HEK293 (cell line): ENCODE measurements at regions not wholly inside any gene's neighbourhood (a gene's known extent, or its start where the extent isn't known, plus 50 kb on each side); places are given as distances from the start of the nearest gene placed in this dataset.

Source experiments
- ATF2 ChIP-seq: fragments of 450-650 bp; formaldehyde crosslinking; IDR thresholded peaks from 2 replicates; pipeline ENCODE4 v1.5.1; 2016; ENCODE audit warnings: missing biosample characterization, missing genetic modification characterization, low read depth
- KLF7 ChIP-seq: fragments of 450-650 bp; formaldehyde crosslinking; IDR thresholded peaks from 2 replicates; pipeline ENCODE4 v1.5.1; 2016; ENCODE audit warnings: missing biosample characterization, missing genetic modification characterization, borderline replicate concordance
- MYNN ChIP-seq: fragments of 450-650 bp; formaldehyde crosslinking; IDR thresholded peaks from 2 replicates; pipeline ENCODE4 v1.5.1; 2016; ENCODE audit warnings: missing biosample characterization, missing genetic modification characterization, borderline replicate concordance
- RBAK ChIP-seq: fragments of 450-650 bp; formaldehyde crosslinking; IDR thresholded peaks from 2 replicates; pipeline ENCODE4 v1.5.1; 2016; ENCODE audit warnings: missing biosample characterization, missing genetic modification characterization
- REST ChIP-seq: fragments of 450-650 bp; formaldehyde crosslinking; IDR thresholded peaks from 2 replicates; pipeline ENCODE4 v1.5.1; 2016; ENCODE audit warnings: missing biosample characterization, missing genetic modification characterization
- TSHZ1 ChIP-seq: fragments of 450-650 bp; formaldehyde crosslinking; IDR thresholded peaks from 2 replicates; pipeline ENCODE4 v1.5.1; 2016; ENCODE audit warnings: missing biosample characterization, missing genetic modification characterization, borderline replicate concordance
- YY1 ChIP-seq: fragments of 450-650 bp; formaldehyde crosslinking; IDR thresholded peaks from 2 replicates; pipeline ENCODE4 v1.5.1; 2018; ENCODE audit warnings: missing biosample characterization, missing genetic modification characterization
- ZNF121 ChIP-seq: fragments of 450-650 bp; formaldehyde crosslinking; IDR thresholded peaks from 2 replicates; pipeline ENCODE4 v1.5.1; 2016; ENCODE audit warnings: missing biosample characterization, missing genetic modification characterization
- ZSCAN23 ChIP-seq: fragments of 450-650 bp; formaldehyde crosslinking; IDR thresholded peaks from 2 replicates; pipeline ENCODE4 v1.5.1; 2016; ENCODE audit warnings: missing biosample characterization, missing genetic modification characterization
- TF ChIP-seq, protein P1 (sequence below): fragments of 450-650 bp; formaldehyde crosslinking; IDR thresholded peaks from 2 replicates; pipeline ENCODE4 v1.5.1; 2016; ENCODE audit warnings: missing biosample characterization, missing genetic modification characterization
- TF ChIP-seq, protein P2 (sequence below): fragments of 450-650 bp; IDR thresholded peaks from 2 replicates; pipeline ENCODE4 v1.5.1; 2018; ENCODE audit warnings: missing biosample characterization, mild to moderate bottlenecking, missing genetic modification characterization

- TF ChIP-seq, protein P1, sequence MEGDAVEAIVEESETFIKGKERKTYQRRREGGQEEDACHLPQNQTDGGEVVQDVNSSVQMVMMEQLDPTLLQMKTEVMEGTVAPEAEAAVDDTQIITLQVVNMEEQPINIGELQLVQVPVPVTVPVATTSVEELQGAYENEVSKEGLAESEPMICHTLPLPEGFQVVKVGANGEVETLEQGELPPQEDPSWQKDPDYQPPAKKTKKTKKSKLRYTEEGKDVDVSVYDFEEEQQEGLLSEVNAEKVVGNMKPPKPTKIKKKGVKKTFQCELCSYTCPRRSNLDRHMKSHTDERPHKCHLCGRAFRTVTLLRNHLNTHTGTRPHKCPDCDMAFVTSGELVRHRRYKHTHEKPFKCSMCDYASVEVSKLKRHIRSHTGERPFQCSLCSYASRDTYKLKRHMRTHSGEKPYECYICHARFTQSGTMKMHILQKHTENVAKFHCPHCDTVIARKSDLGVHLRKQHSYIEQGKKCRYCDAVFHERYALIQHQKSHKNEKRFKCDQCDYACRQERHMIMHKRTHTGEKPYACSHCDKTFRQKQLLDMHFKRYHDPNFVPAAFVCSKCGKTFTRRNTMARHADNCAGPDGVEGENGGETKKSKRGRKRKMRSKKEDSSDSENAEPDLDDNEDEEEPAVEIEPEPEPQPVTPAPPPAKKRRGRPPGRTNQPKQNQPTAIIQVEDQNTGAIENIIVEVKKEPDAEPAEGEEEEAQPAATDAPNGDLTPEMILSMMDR: no peak
- TF ChIP-seq ATF2 (tag by site-specific recombination) (no peak), YY1 (tag by site-specific recombination) (no peak), TSHZ1 (tag by site-specific recombination) (no peak), MYNN (tag by site-specific recombination) (no peak), REST (tag by site-specific recombination) (no peak), ZSCAN23 (tag by site-specific recombination) (no peak), ZNF121 (tag by site-specific recombination) (no peak), RBAK (tag by site-specific recombination) (no peak), KLF7 (tag by site-specific recombination) (no peak)
- TF ChIP-seq, protein P2, sequence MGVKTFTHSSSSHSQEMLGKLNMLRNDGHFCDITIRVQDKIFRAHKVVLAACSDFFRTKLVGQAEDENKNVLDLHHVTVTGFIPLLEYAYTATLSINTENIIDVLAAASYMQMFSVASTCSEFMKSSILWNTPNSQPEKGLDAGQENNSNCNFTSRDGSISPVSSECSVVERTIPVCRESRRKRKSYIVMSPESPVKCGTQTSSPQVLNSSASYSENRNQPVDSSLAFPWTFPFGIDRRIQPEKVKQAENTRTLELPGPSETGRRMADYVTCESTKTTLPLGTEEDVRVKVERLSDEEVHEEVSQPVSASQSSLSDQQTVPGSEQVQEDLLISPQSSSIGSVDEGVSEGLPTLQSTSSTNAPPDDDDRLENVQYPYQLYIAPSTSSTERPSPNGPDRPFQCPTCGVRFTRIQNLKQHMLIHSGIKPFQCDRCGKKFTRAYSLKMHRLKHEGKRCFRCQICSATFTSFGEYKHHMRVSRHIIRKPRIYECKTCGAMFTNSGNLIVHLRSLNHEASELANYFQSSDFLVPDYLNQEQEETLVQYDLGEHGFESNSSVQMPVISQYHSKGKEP (tag by site-specific recombination): no peak
Measured at GRCh38 chr11:70745451-70745850, 347.1 kb downstream of the CTTN start.
